Parathyroid adenoma (tissue), 2 donors: ENCODE measurements at regions not wholly inside any gene's neighbourhood (a gene's known extent, or its start where the extent isn't known, plus 50 kb on each side); places are given as distances from the start of the nearest gene placed in this dataset.

ENCODE experiments used
- H2AFZ ChIP-seq: fragments of 300-600 bp; sonication (generic); one replicate; pipeline ENCODE4 v1.7.0; 2017; ENCODE audit warnings: antibody characterized with exemption, mild to moderate bottlenecking
- H3K27ac ChIP-seq: fragments of 300-600 bp; sonication (generic); one replicate; pipeline ENCODE4 v1.7.0; 2017
- H3K27me3 ChIP-seq: fragments of 300-600 bp; sonication (generic); one replicate; pipeline ENCODE4 v1.7.0; 2017; ENCODE audit warnings: low read length; ENCODE audit not compliant: control insufficient read depth, insufficient read depth
- H3K36me3 ChIP-seq: fragments of 300-600 bp; sonication (generic); one replicate; pipeline ENCODE4 v1.7.0; 2017; ENCODE audit warnings: low read length; ENCODE audit not compliant: control insufficient read depth, insufficient read depth
- H3K4me1 ChIP-seq: fragments of 300-600 bp; sonication (generic); one replicate; pipeline ENCODE4 v1.7.0; 2017; ENCODE audit warnings: control low read depth
- H3K4me2 ChIP-seq: fragments of 300-600 bp; sonication (generic); one replicate; pipeline ENCODE4 v1.7.0; 2017; ENCODE audit warnings: low read length
- H3K4me3 ChIP-seq: fragments of 300-600 bp; sonication (generic); one replicate; pipeline ENCODE4 v1.7.0; 2017; ENCODE audit warnings: low read depth, low read length
- H3K79me2 ChIP-seq: fragments of 300-600 bp; sonication (generic); one replicate; pipeline ENCODE4 v1.7.0; 2017; ENCODE audit warnings: control low read depth
- H3K9ac ChIP-seq: fragments of 300-600 bp; sonication (generic); one replicate; pipeline ENCODE4 v1.7.0; 2017; ENCODE audit warnings: mild to moderate bottlenecking
- H3K9me3 ChIP-seq: fragments of 300-600 bp; sonication (generic); one replicate; pipeline ENCODE4 v1.7.0; 2017; ENCODE audit warnings: low read length; ENCODE audit not compliant: control insufficient read depth
- CTCF ChIP-seq: fragments of 300-600 bp; sonication (generic); IDR thresholded peaks from one replicate; pipeline ENCODE4 v1.7.0; 2017; ENCODE audit warnings: antibody characterized with exemption, mild to moderate bottlenecking
- donor health status: primary hyperparathyroidism.

GRCh38 chr11:116586392-116586791 lies 186.4 kb downstream of the BUD13 start:
- no peaks in the 10 kb centered on the region for H3K36me3 ChIP-seq
- H3K27ac ChIP-seq, result no peak overlapping the region
- H3K4me3 ChIP-seq, result no peak overlapping the region
- H2AFZ ChIP-seq, result no peak overlapping the region
- H3K9ac ChIP-seq, result no peak overlapping the region
- no peaks in the 10 kb centered on the region for H3K79me2 ChIP-seq
- H3K9me3 ChIP-seq, result no peaks in the 10 kb centered on the region
- no peak for TF ChIP-seq CTCF
- no peaks in the 10 kb centered on the region for H3K4me1 ChIP-seq
- no peak overlapping the region for H3K4me2 ChIP-seq
- H3K27me3 ChIP-seq, result no peaks in the 10 kb centered on the region

- Histone ChIP-seq H3K9me3 (no peaks in the 10 kb centered on the region), H3K27me3 (no peaks in the 10 kb centered on the region), H3K9ac (no peak overlapping the region), H3K4me1 (no peaks in the 10 kb centered on the region), H3K36me3 (no peaks in the 10 kb centered on the region), H3K4me2 (no peak overlapping the region), H3K79me2 (no peaks in the 10 kb centered on the region), H3K27ac (no peak overlapping the region), H3K4me3 (no peak overlapping the region), H2AFZ (no peak overlapping the region)
- no peak for TF ChIP-seq CTCF
Measured at GRCh38 chr11:116582571-116582970, 190.2 kb downstream of the BUD13 start.

GRCh38 chr11:116581349-116581748 lies 191.4 kb downstream of the BUD13 start:
- TF ChIP-seq CTCF, result no peak
- H2AFZ ChIP-seq, result no peak overlapping the region
- no peak overlapping the region for H3K4me2 ChIP-seq
- H3K27ac ChIP-seq, result no peak overlapping the region
- no peaks in the 10 kb centered on the region for H3K79me2 ChIP-seq
- no peak overlapping the region for H3K4me3 ChIP-seq
- H3K9ac ChIP-seq, result no peak overlapping the region
- no peaks in the 10 kb centered on the region for H3K9me3 ChIP-seq
- H3K27me3 ChIP-seq, result no peaks in the 10 kb centered on the region
- H3K4me1 ChIP-seq, result no peaks in the 10 kb centered on the region
- H3K36me3 ChIP-seq, result no peaks in the 10 kb centered on the region

GRCh38 chr11:116580799-116581198 lies 192.0 kb downstream of the BUD13 start:
- Histone ChIP-seq H3K79me2 (no peaks in the 10 kb centered on the region), H3K27ac (no peak overlapping the region), H3K4me3 (no peak overlapping the region), H3K9me3 (no peaks in the 10 kb centered on the region), H3K9ac (no peak overlapping the region), H3K36me3 (no peaks in the 10 kb centered on the region), H3K4me1 (no peaks in the 10 kb centered on the region), H2AFZ (no peak overlapping the region), H3K27me3 (no peaks in the 10 kb centered on the region), H3K4me2 (no peak overlapping the region)
- no peak for TF ChIP-seq CTCF

- H3K4me3 ChIP-seq, result no peak overlapping the region
Measured at GRCh38 chr11:116579857-116580727, 192.7 kb downstream of the BUD13 start.

More at GRCh38 chr11:116579857-116580727, 192.7 kb downstream of the BUD13 start:
- Histone ChIP-seq H3K4me1 (no peaks in the 10 kb centered on the region), H3K79me2 (no peaks in the 10 kb centered on the region), H3K27ac (no peak overlapping the region), H3K9me3 (no peaks in the 10 kb centered on the region), H3K36me3 (no peaks in the 10 kb centered on the region), H3K9ac (no peak overlapping the region), H3K27me3 (no peaks in the 10 kb centered on the region), H3K4me2 (no peak overlapping the region), H2AFZ (no peak overlapping the region)
- no peak for TF ChIP-seq CTCF
